SIG-M5 treated with dmso at 0.1 percent for 504 hours (cell line): ENCODE measurements at regions not wholly inside any gene's neighbourhood (a gene's known extent, or its start where the extent isn't known, plus 50 kb on each side); places are given as distances from the start of the nearest gene placed in this dataset.

Experiments used
- DNase-seq: peaks from one replicate; lab custom pipeline; 2025; ENCODE audit not compliant: unreplicated experiment; lab: John Stamatoyannopoulos, UW

- no peak for DNase-seq
Measured at GRCh38 chr11:122062763-122063162, 53.3 kb downstream of the BLID start.

- no peak for DNase-seq
Measured at GRCh38 chr11:122059565-122059964, 56.5 kb downstream of the BLID start.

GRCh38 chr11:122050021-122050690, 65.9 kb downstream of the BLID start:
- no peak for DNase-seq

- DNase-seq = no peak
Measured at GRCh38 chr11:122048401-122048800, 67.6 kb downstream of the BLID start.

GRCh38 chr11:122046846-122047245, 69.2 kb downstream of the BLID start:
- DNase-seq = no peak

- no peak for DNase-seq
Measured at GRCh38 chr11:122046438-122046837, 69.6 kb downstream of the BLID start.

GRCh38 chr11:122045181-122045586, 70.8 kb downstream of the BLID start:
- DNase-seq = no peak

GRCh38 chr11:122044086-122044485, 71.9 kb downstream of the BLID start:
- DNase-seq = no peak

- DNase-seq = no peak
Measured at GRCh38 chr11:122042981-122043380, 73.0 kb downstream of the BLID start.

- DNase-seq = no peak
Measured at GRCh38 chr11:122040464-122040863, 75.6 kb downstream of the BLID start.

GRCh38 chr11:122038543-122038942, 77.5 kb downstream of the BLID start:
- DNase-seq = no peak

GRCh38 chr11:122037911-122038310, 78.1 kb downstream of the BLID start:
- DNase-seq = no peak

- DNase-seq = no peak
Measured at GRCh38 chr11:122036493-122036892, 79.5 kb downstream of the BLID start.

GRCh38 chr11:122036018-122036417, 80.0 kb downstream of the BLID start:
- DNase-seq = no peak

GRCh38 chr11:122033631-122034030, 82.4 kb downstream of the BLID start:
- DNase-seq = no peak

- DNase-seq = no peak
Measured at GRCh38 chr11:122033193-122033592, 82.8 kb downstream of the BLID start.

GRCh38 chr11:122032317-122032716, 83.7 kb downstream of the BLID start:
- no peak for DNase-seq

- no peak for DNase-seq
Measured at GRCh38 chr11:122031813-122032212, 84.2 kb downstream of the BLID start.

- no peak for DNase-seq
Measured at GRCh38 chr11:122030286-122030685, 85.7 kb downstream of the BLID start.

- no peak for DNase-seq
Measured at GRCh38 chr11:122028545-122028944, 87.5 kb downstream of the BLID start.

- no peak for DNase-seq
Measured at GRCh38 chr11:122028036-122028435, 88.0 kb downstream of the BLID start.

- DNase-seq = no peak
Measured at GRCh38 chr11:122025757-122026156, 90.3 kb downstream of the BLID start.

- DNase-seq = no peak
Measured at GRCh38 chr11:122024278-122024677, 91.7 kb downstream of the BLID start.
